ENCODE measurements at regions not wholly inside any gene's neighbourhood (a gene's known extent, or its start where the extent isn't known, plus 50 kb on each side); places are given as distances from the start of the nearest gene placed in this dataset.
A peak's percentile ranks its signal among the peaks of the same experiment; 100 is the strongest.

DNA sequence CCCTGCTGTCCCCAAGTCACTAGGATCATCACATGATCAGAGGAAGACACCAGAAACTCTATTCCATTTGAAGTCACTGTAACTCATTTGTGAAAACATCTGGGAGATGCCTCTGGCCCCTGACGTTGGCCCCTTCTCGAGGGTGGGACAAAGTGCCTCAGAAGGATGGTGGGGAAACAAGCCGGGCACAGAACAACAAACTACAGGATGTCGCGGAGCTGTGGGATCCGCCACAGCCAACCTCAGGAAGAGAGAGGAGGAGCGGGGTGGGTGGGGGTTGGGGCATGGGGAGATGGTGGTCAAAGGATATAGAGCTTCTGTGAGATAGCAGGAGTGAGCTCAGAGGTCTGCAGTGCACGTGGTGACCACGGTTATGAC lies 265.6 kb upstream of the TCERG1L start:
- ATAC-seq (no peak), DNase-seq (no peak)
- H3K27me3 ChIP-seq (ENCODE audit: low read depth): no peaks in the 10 kb centered on the region
- intact Hi-C loops (cut with DNase I): no loop called here
- no peaks in the 10 kb centered on the region for H3K9me3 ChIP-seq
- no peak overlapping the region for H3K27ac ChIP-seq
- no peaks in the 10 kb centered on the region for H3K4me1 ChIP-seq
- no peaks in the 10 kb centered on the region for H3K36me3 ChIP-seq
- no peak overlapping the region for H3K4me3 ChIP-seq
- no peak for TF ChIP-seq CTCF (IDR thresholded peaks at IDR 0.05)

GRCh38 chr10:131577786-131578471 lies 266.4 kb upstream of the TCERG1L start:
- peak in 1 of 2 donors; percentile 14 for ATAC-seq
- DNase-seq: no peak
- Histone ChIP-seq H3K27ac (no peak overlapping the region), H3K9me3 (no peaks in the 10 kb centered on the region), H3K4me3 (no peak overlapping the region), H3K27me3 (ENCODE audit: low read depth) (no peaks in the 10 kb centered on the region), H3K4me1 (no peaks in the 10 kb centered on the region), H3K36me3 (no peaks in the 10 kb centered on the region)
- intact Hi-C loops (cut with DNase I): no loop called here
- no peak for TF ChIP-seq CTCF (IDR thresholded peaks at IDR 0.05)

DNA sequence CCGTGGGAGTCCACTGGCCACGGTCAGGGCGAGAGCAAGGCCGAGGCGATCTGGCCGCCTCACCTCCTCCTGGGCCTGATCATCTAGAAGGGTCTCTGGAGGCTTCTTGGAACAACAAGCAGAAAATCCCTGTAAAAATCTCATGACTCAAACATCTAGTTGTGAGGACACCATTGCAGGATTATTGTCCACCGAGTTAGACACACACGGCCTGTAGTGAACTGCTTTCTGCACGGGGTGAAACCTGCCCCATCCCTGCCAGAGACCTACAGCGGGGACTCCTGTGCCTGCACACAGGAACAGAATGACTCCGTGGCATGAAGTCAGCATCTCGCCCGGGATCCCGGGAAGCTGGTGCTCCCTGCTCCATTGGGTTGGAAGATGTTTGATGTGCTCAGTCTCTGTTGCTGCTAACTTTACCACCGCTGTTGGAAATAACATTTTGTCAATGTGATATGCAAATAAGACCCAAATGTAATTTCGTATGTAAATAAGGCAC lies 267.0 kb upstream of the TCERG1L start:
- H3K27me3 ChIP-seq (ENCODE audit: low read depth): no peaks in the 10 kb centered on the region
- H3K4me1 ChIP-seq: no peaks in the 10 kb centered on the region
- intact Hi-C loops (cut with DNase I): no loop called here
- no peak overlapping the region for H3K4me3 ChIP-seq
- no peaks in the 10 kb centered on the region for H3K9me3 ChIP-seq
- DNase-seq (no peak), ATAC-seq (no peak)
- no peaks in the 10 kb centered on the region for H3K36me3 ChIP-seq
- H3K27ac ChIP-seq: no peak overlapping the region
- no peak for TF ChIP-seq CTCF (IDR thresholded peaks at IDR 0.05)

DNA sequence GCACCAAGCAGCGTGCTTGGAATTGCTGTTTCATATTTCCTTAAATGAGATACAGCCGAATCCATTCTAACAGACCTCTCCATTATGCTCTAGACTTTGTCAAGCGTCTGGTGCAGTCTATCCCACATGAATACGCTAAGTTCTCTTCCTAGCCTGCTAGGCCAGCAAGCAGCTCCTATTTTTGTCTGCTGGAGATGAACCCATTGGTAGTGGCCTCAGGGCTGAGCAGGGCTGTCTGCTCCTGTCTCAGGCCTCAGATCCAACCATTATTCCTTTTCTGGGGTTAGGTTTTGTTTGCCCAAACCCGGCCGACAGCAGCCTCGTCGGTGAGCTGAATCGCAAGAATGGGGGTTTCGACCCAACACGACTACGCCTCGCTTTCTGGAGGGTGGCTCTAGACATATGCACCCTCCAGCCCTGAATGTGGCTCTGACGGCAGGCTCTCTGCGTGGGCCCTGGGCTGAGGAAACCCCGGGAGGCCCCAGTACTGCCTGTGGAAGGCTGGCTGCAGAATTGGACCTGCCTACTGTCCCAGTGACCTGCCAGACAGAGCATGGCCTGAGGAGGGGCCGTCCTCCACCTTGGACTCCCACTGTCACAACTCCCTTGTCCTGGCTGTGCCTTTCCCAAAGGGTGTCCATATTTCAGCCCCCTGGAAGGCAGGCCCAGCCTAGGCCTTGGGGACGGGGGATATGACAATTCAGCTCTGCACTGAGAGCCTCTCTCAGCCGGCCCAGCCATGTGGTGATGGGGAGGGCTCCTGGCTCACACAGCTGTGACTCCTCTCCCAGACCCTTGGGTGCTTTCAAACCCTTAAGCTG lies 267.9 kb upstream of the TCERG1L start:
- Histone ChIP-seq H3K4me3 (no peak overlapping the region), H3K36me3 (no peaks in the 10 kb centered on the region), H3K27ac (no peak overlapping the region), H3K4me1 (no peaks in the 10 kb centered on the region), H3K27me3 (ENCODE audit: low read depth) (no peaks in the 10 kb centered on the region), H3K9me3 (no peaks in the 10 kb centered on the region)
- intact Hi-C loops (cut with DNase I): no loop called here
- ATAC-seq (no peak), DNase-seq (no peak)
- no peak for TF ChIP-seq CTCF (IDR thresholded peaks at IDR 0.05)

DNA sequence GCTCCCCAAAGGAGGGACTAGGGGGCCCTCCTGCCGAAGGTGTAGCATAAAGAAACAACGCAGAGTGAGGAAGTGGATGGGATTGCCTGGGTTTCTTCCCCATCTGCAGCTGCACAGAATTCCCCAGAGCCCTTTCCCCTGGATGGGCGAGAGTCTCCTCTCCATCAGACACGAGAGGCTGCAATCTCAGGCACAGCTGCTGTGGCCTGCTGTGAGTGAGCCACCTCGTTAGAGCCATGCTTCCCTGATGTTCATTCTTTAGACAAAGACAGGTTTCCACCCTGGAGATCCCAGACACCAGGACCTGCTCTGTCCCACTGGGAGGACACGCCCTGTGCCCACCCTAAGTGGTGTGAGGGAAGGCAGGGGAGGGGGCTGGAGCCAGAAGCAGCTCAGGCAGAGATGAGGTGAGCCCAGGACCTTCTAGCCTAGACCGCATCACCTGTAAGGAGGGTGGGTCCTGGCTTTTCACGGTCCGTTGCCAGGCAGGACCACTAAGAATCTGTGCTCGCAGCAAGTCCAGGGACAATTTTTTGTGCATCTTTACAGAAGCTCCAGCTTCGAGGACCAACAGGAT lies 268.6 kb upstream of the TCERG1L start:
- TF ChIP-seq CTCF (IDR thresholded peaks at IDR 0.05): no peak
- H3K4me3 ChIP-seq: no peak overlapping the region
- no peaks in the 10 kb centered on the region for H3K9me3 ChIP-seq
- DNase-seq (no peak), ATAC-seq (no peak)
- H3K27me3 ChIP-seq (ENCODE audit: low read depth): no peaks in the 10 kb centered on the region
- H3K36me3 ChIP-seq: no peaks in the 10 kb centered on the region
- intact Hi-C loops (cut with DNase I): no loop called here
- no peak overlapping the region for H3K27ac ChIP-seq
- H3K4me1 ChIP-seq: no peaks in the 10 kb centered on the region
